Muscle of leg (tissue), 3 donors: ENCODE measurements at regions not wholly inside any gene's neighbourhood (a gene's known extent, or its start where the extent isn't known, plus 50 kb on each side); places are given as distances from the start of the nearest gene placed in this dataset.
"Not testable (repeated sequence)": the region's sequence is repeated elsewhere in the genome, so short reads cannot be mapped to it uniquely, and the experiment has no call there.

Source experiments
- DNase-seq: peaks from one replicate; pipeline ENCODE4 v3.0.0; 2013
- H3K27ac ChIP-seq: one replicate; pipeline ENCODE4 v1.5.1; 2013; ENCODE audit warnings: mild to moderate bottlenecking, low read length, control low read depth
- H3K27me3 ChIP-seq: one replicate; pipeline ENCODE4 v1.6.1; 2013; ENCODE audit warnings: low read length; ENCODE audit not compliant: control insufficient read depth, insufficient read depth
- H3K36me3 ChIP-seq: one replicate; pipeline ENCODE4 v1.6.1; 2013; ENCODE audit warnings: low read length; ENCODE audit not compliant: control insufficient read depth, insufficient read depth
- H3K4me1 ChIP-seq: one replicate; pipeline ENCODE4 v1.6.1; 2013; ENCODE audit warnings: low read length; ENCODE audit not compliant: control insufficient read depth, insufficient read depth
- H3K4me3 ChIP-seq: one replicate; pipeline ENCODE4 v1.5.1; 2013; ENCODE audit warnings: low read length, control low read depth
- H3K9me3 ChIP-seq: replicated peaks from 2 replicates; pipeline ENCODE4 v1.6.1; 2013; ENCODE audit warnings: low read depth, low read length; ENCODE audit not compliant: control insufficient read depth
- WGBS: methylation state at CpG from one replicate; pipeline ENCODE4 v1.1.5; 2013; ENCODE audit warnings: missing lambda C conversion rate; ENCODE audit not compliant: insufficient coverage; 5-methylcytosine and 5-hydroxymethylcytosine counted together

- H3K36me3 ChIP-seq, H3K27me3 ChIP-seq, H3K9me3 ChIP-seq, H3K27ac ChIP-seq, DNase-seq, H3K4me1 ChIP-seq, H3K4me3 ChIP-seq: not testable (repeated sequence)
- WGBS = 92% methylated on average over 5 of the region's 9 CpGs
Observed at GRCh38 chr2:16345231-16345630, 320.4 kb downstream of the CYRIA start.

DNA sequence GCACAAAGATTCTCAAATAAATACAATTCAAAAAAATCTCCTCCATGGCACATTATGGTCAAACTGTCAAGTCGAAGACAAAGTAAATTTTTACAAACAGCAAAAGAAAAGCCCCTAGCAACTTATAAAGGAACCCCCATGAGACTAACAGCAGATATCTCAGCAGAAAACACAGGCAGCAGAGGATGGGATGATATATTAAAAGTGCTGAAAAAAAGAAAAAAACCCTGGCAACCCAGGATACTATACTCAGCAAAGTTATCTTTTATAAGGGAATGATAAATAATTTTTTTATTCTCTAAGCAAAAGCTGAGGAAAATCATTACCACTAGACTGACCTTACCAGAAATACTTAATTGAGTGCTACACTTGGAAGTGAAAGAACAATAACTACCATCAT lies 326.4 kb downstream of the CYRIA start:
- WGBS = no CpG with 5 or more reads among the region's 1 CpG
- H3K27me3 ChIP-seq = peaks cover 2% of the 10 kb centered on the region
- H3K4me3 ChIP-seq = no peak overlapping the region
- no peaks in the 10 kb centered on the region for H3K4me1 ChIP-seq
- no peaks in the 10 kb centered on the region for H3K9me3 ChIP-seq
- no peak for DNase-seq
- no peak overlapping the region for H3K27ac ChIP-seq
- no peaks in the 10 kb centered on the region for H3K36me3 ChIP-seq

DNA sequence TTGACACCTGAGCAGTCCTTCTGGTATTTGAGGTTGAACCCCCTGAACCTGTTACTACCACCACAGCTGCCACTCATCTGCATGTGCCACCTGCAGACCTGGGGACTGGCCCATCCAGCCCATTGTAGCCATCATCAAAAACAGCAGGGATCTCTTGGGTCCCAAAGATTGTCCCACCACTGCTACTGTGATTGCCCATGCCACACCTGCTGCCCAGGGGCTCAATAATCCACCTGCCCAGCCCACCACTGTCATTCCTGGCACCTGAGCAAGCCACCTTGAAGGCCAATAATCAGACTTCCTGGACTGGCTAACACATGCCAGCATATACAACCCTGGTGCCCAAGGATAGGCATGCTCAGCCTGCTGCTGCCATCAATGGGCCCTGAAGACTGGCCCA lies 327.6 kb downstream of the CYRIA start:
- Histone ChIP-seq H3K9me3 (no peaks in the 10 kb centered on the region), H3K36me3 (no peaks in the 10 kb centered on the region), H3K4me3 (no peak overlapping the region), H3K27me3 (peaks cover 2% of the 10 kb centered on the region), H3K4me1 (no peaks in the 10 kb centered on the region), H3K27ac (no peak overlapping the region)
- DNase-seq = no peak

GRCh38 chr2:16336916-16337315 lies 328.7 kb downstream of the CYRIA start:
- WGBS = 50% methylated on average over 1 of the region's 7 CpGs
- Histone ChIP-seq H3K9me3 (no peaks in the 10 kb centered on the region), H3K36me3 (no peaks in the 10 kb centered on the region), H3K4me1 (no peaks in the 10 kb centered on the region), H3K27ac (no peak overlapping the region), H3K27me3 (peaks cover 2% of the 10 kb centered on the region), H3K4me3 (no peak overlapping the region)
- DNase-seq = no peak

DNA sequence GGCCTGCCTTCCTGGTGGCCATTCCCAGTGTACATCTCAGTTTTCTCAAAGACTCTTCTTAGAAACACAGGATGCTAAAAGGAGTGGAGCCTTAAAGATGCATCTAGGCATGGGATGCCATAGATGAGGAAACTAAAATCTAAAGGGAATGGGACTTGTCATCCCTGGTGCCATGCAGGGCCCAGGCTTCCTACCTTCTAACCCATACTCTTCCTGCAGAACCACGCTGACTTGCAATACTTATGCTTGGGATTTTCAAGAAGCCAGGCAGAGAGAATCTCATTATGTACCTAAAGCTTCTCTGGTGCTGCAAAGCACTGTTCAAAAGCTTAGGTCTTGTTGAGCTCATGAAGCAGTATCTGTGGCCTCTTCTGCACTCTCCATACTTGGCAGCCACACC lies 329.1 kb downstream of the CYRIA start:
- WGBS = 89% methylated on average over 1 of the region's 1 CpG
- Histone ChIP-seq H3K9me3 (no peaks in the 10 kb centered on the region), H3K4me3 (no peak overlapping the region), H3K27ac (no peak overlapping the region), H3K27me3 (peaks cover 2% of the 10 kb centered on the region), H3K36me3 (no peaks in the 10 kb centered on the region), H3K4me1 (no peaks in the 10 kb centered on the region)
- no peak for DNase-seq

GRCh38 chr2:16335947-16336346 lies 329.7 kb downstream of the CYRIA start:
- H3K9me3 ChIP-seq = no peaks in the 10 kb centered on the region
- H3K27me3 ChIP-seq = peaks cover 2% of the 10 kb centered on the region
- no peak overlapping the region for H3K4me3 ChIP-seq
- no peaks in the 10 kb centered on the region for H3K36me3 ChIP-seq
- H3K4me1 ChIP-seq = peaks cover 2% of the 10 kb centered on the region
- no peak for DNase-seq
- WGBS = no CpG with 5 or more reads among the region's 3 CpGs
- no peak overlapping the region for H3K27ac ChIP-seq

DNA sequence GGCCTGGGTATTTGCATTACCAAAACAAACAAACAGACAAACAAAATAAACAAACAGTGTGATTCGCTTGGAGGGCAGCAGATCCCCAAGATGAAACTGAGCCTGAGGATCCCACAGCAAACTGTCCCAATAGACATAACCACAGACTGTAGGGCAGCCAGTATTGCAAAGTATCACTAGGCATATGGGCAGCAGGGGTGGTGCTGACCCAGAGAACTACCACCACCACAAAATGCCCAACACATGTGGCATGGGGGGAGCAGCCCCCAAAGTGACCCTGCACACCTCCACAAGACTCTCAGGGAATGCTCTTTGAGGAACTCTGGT lies 330.1 kb downstream of the CYRIA start:
- H3K9me3 ChIP-seq = no peaks in the 10 kb centered on the region
- no peak overlapping the region for H3K4me3 ChIP-seq
- H3K27me3 ChIP-seq = peaks cover 2% of the 10 kb centered on the region
- peaks cover 5% of the 10 kb centered on the region for H3K4me1 ChIP-seq
- no CpG with 5 or more reads among the region's 1 CpG for WGBS
- H3K27ac ChIP-seq = no peak overlapping the region
- no peak for DNase-seq
- no peaks in the 10 kb centered on the region for H3K36me3 ChIP-seq

- no peak for DNase-seq
- Histone ChIP-seq H3K27me3 (peaks cover 2% of the 10 kb centered on the region), H3K36me3 (no peaks in the 10 kb centered on the region), H3K27ac (no peak overlapping the region), H3K9me3 (no peaks in the 10 kb centered on the region), H3K4me3 (no peak overlapping the region), H3K4me1 (peaks cover 9% of the 10 kb centered on the region)
- 40% methylated on average over 1 of the region's 2 CpGs for WGBS
Observed at GRCh38 chr2:16334886-16335603, 330.6 kb downstream of the CYRIA start.

GRCh38 chr2:16334366-16334765 lies 331.3 kb downstream of the CYRIA start:
- Histone ChIP-seq H3K9me3 (no peaks in the 10 kb centered on the region), H3K4me1 (peaks cover 12% of the 10 kb centered on the region), H3K27ac (no peak overlapping the region), H3K27me3 (peaks cover 3% of the 10 kb centered on the region), H3K4me3 (no peak overlapping the region), H3K36me3 (no peaks in the 10 kb centered on the region)
- WGBS = no CpG with 5 or more reads among the region's 1 CpG
- DNase-seq = no peak

- H3K4me1 ChIP-seq = peaks cover 12% of the 10 kb centered on the region
- WGBS = no CpG with 5 or more reads among the region's 2 CpGs
- DNase-seq = peak; percentile 17
- no peak overlapping the region for H3K27ac ChIP-seq
- H3K27me3 ChIP-seq = peaks cover 3% of the 10 kb centered on the region
- no peaks in the 10 kb centered on the region for H3K9me3 ChIP-seq
- no peak overlapping the region for H3K4me3 ChIP-seq
- no peaks in the 10 kb centered on the region for H3K36me3 ChIP-seq
Observed at GRCh38 chr2:16333681-16334080, 332.0 kb downstream of the CYRIA start.
